ENCODE measurements at regions not wholly inside any gene's neighbourhood (a gene's known extent, or its start where the extent isn't known, plus 50 kb on each side); places are given as distances from the start of the nearest gene placed in this dataset.

GRCh38 chr9:106310782-106311181, 552.2 kb upstream of the ZNF462 start:
- no peak overlapping the region for H3K9ac ChIP-seq (ENCODE audit: low read length)
- H3K79me2 ChIP-seq (replicated peaks; ENCODE audit: insufficient read depth, low read length), result no peaks in the 10 kb centered on the region
- H3K27ac ChIP-seq (ENCODE audit: low read length), result no peak overlapping the region
- H3K9me3 ChIP-seq (ENCODE audit: low read length), result peaks cover 3% of the 10 kb centered on the region
- H3K27me3 ChIP-seq (ENCODE audit: insufficient read depth, low read depth, low read length), result no peaks in the 10 kb centered on the region
- no peak for TF ChIP-seq TAF1 (IDR thresholded peaks at IDR 0.05; ENCODE audit: low read depth)
- TF ChIP-seq SMC3 (conservative IDR thresholded peaks at IDR 0.05; ENCODE audit: poor library complexity), result no peak
- no peak for TF ChIP-seq RAD21 (conservative IDR thresholded peaks at IDR 0.05)
- TF ChIP-seq CTCF (IDR thresholded peaks at IDR 0.05; ENCODE audit: poor library complexity, severe bottlenecking), result no peak
- TF ChIP-seq EP300 (conservative IDR thresholded peaks at IDR 0.05; ENCODE audit: poor library complexity, severe bottlenecking), result no peak
- TF ChIP-seq MXI1 (conservative IDR thresholded peaks at IDR 0.05; ENCODE audit: poor library complexity, severe bottlenecking), result no peak
- TF ChIP-seq, protein P1, sequence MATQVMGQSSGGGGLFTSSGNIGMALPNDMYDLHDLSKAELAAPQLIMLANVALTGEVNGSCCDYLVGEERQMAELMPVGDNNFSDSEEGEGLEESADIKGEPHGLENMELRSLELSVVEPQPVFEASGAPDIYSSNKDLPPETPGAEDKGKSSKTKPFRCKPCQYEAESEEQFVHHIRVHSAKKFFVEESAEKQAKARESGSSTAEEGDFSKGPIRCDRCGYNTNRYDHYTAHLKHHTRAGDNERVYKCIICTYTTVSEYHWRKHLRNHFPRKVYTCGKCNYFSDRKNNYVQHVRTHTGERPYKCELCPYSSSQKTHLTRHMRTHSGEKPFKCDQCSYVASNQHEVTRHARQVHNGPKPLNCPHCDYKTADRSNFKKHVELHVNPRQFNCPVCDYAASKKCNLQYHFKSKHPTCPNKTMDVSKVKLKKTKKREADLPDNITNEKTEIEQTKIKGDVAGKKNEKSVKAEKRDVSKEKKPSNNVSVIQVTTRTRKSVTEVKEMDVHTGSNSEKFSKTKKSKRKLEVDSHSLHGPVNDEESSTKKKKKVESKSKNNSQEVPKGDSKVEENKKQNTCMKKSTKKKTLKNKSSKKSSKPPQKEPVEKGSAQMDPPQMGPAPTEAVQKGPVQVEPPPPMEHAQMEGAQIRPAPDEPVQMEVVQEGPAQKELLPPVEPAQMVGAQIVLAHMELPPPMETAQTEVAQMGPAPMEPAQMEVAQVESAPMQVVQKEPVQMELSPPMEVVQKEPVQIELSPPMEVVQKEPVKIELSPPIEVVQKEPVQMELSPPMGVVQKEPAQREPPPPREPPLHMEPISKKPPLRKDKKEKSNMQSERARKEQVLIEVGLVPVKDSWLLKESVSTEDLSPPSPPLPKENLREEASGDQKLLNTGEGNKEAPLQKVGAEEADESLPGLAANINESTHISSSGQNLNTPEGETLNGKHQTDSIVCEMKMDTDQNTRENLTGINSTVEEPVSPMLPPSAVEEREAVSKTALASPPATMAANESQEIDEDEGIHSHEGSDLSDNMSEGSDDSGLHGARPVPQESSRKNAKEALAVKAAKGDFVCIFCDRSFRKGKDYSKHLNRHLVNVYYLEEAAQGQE (IDR thresholded peaks at IDR 0.05; ENCODE audit: borderline replicate concordance), result no peak
- TF ChIP-seq EZH2 (IDR thresholded peaks at IDR 0.05; ENCODE audit: borderline replicate concordance, insufficient read depth, low read length, poor library complexity, severe bottlenecking), result no peak
- no peaks in the 10 kb centered on the region for H3K9me2 ChIP-seq (ENCODE audit: insufficient read depth, low read length)
- no peak overlapping the region for H2AFZ ChIP-seq (ENCODE audit: low read depth, low read length)
- no peak overlapping the region for H3K4me2 ChIP-seq (ENCODE audit: low read length)
- H3K36me3 ChIP-seq (ENCODE audit: insufficient read depth, low read length), result no peaks in the 10 kb centered on the region
- H4K20me1 ChIP-seq (ENCODE audit: insufficient read depth), result no peaks in the 10 kb centered on the region
- H3K4me3 ChIP-seq (ENCODE audit: low read length), result no peak overlapping the region
- no peaks in the 10 kb centered on the region for H3F3A ChIP-seq (ENCODE audit: insufficient read depth, low read length, poor library complexity, severe bottlenecking)

DNA sequence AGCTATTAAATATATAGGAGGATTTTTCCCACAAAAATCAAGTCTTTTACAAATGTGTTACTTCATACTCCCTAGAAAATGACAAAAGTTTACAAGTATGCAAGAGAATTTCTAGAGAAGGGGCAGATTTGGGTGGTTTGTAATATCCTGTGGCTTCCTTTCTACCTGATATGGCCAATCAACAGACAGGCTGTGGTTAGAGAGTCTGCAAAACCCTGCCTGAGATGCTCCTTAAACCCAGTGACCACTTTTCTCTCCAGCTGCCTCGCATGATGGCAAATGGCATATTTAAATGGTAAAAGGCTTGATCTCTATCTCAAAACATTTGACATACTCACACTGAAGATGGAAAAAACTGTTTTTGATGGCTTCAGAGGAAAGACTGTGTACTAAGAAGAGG, 550.1 kb upstream of the ZNF462 start:
- Histone ChIP-seq H3K4me3 (ENCODE audit: low read length) (no peak overlapping the region), H3F3A (ENCODE audit: insufficient read depth, low read length, poor library complexity, severe bottlenecking) (no peaks in the 10 kb centered on the region), H3K9ac (ENCODE audit: low read length) (no peak overlapping the region), H3K9me2 (ENCODE audit: insufficient read depth, low read length) (no peaks in the 10 kb centered on the region), H3K4me2 (ENCODE audit: low read length) (no peak overlapping the region), H3K36me3 (ENCODE audit: insufficient read depth, low read length) (no peaks in the 10 kb centered on the region), H3K9me3 (ENCODE audit: low read length) (peaks cover 3% of the 10 kb centered on the region), H3K27me3 (ENCODE audit: insufficient read depth, low read depth, low read length) (no peaks in the 10 kb centered on the region), H3K79me2 (replicated peaks; ENCODE audit: insufficient read depth, low read length) (no peaks in the 10 kb centered on the region), H3K27ac (ENCODE audit: low read length) (no peak overlapping the region), H2AFZ (ENCODE audit: low read depth, low read length) (no peak overlapping the region), H4K20me1 (ENCODE audit: insufficient read depth) (no peaks in the 10 kb centered on the region)
- no peak for TF ChIP-seq EP300 (conservative IDR thresholded peaks at IDR 0.05; ENCODE audit: poor library complexity, severe bottlenecking)
- no peak for TF ChIP-seq TAF1 (IDR thresholded peaks at IDR 0.05; ENCODE audit: low read depth)

GRCh38 chr9:106314476-106314875, 548.5 kb upstream of the ZNF462 start:
- TF ChIP-seq EZH2 (IDR thresholded peaks at IDR 0.05; ENCODE audit: borderline replicate concordance, insufficient read depth, low read length, poor library complexity, severe bottlenecking) (no peak), CTCF (IDR thresholded peaks at IDR 0.05; ENCODE audit: poor library complexity, severe bottlenecking) (no peak), RAD21 (conservative IDR thresholded peaks at IDR 0.05) (no peak), MXI1 (conservative IDR thresholded peaks at IDR 0.05; ENCODE audit: poor library complexity, severe bottlenecking) (no peak), SMC3 (conservative IDR thresholded peaks at IDR 0.05; ENCODE audit: poor library complexity) (no peak)
- TF ChIP-seq, protein P1 (IDR thresholded peaks at IDR 0.05; ENCODE audit: borderline replicate concordance), result no peak
- Histone ChIP-seq H3K9me3 (ENCODE audit: low read length) (peaks cover 3% of the 10 kb centered on the region), H3K4me3 (ENCODE audit: low read length) (no peak overlapping the region), H3F3A (ENCODE audit: insufficient read depth, low read length, poor library complexity, severe bottlenecking) (no peaks in the 10 kb centered on the region), H3K9me2 (ENCODE audit: insufficient read depth, low read length) (no peaks in the 10 kb centered on the region), H3K36me3 (ENCODE audit: insufficient read depth, low read length) (no peaks in the 10 kb centered on the region), H3K27ac (ENCODE audit: low read length) (no peak overlapping the region), H4K20me1 (ENCODE audit: insufficient read depth) (no peaks in the 10 kb centered on the region), H2AFZ (ENCODE audit: low read depth, low read length) (no peak overlapping the region), H3K4me2 (ENCODE audit: low read length) (no peak overlapping the region), H3K79me2 (replicated peaks; ENCODE audit: insufficient read depth, low read length) (no peaks in the 10 kb centered on the region), H3K9ac (ENCODE audit: low read length) (no peak overlapping the region), H3K27me3 (ENCODE audit: insufficient read depth, low read depth, low read length) (no peaks in the 10 kb centered on the region)

Data from neural cell (in vitro differentiated cells).